IPS-18c (cell line): ENCODE measurements at regions not wholly inside any gene's neighbourhood (a gene's known extent, or its start where the extent isn't known, plus 50 kb on each side); places are given as distances from the start of the nearest gene placed in this dataset.
"Not testable (repeated sequence)": the region's sequence is repeated elsewhere in the genome, so short reads cannot be mapped to it uniquely, and the experiment has no call there.

Experiments used
- H3K4me3 ChIP-seq: 2 replicates; pipeline ENCODE4 v1.7.0; 2013; ENCODE audit warnings: low read depth, mild to moderate bottlenecking, low read length, moderate library complexity; ENCODE audit not compliant: insufficient read depth
- H3K9me3 ChIP-seq: one replicate; pipeline ENCODE4 v1.6.1; 2013; ENCODE audit warnings: mild to moderate bottlenecking, low read length, moderate library complexity; ENCODE audit not compliant: control insufficient read depth, insufficient read depth

DNA sequence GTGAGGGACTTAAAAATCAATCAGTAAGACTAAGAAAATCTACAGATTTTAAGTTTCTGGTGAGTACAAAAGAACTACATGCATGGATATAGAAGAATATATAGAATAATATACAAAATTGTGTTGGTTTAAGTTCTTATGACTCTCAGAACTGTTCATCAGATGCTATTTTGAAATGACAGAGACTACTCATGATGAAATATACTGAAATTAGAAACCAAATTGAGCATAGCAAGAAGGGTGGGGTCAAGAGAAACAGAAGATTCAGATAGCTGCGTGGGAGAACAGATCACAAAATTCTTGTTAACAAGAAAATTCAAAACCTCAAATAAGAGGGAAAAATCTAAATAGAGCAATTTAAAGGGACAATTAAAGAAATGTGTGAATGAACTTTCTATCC, 2125.3 kb upstream of the RAG2 start:
- no peaks in the 10 kb centered on the region for H3K9me3 ChIP-seq
- no peak overlapping the region for H3K4me3 ChIP-seq

DNA sequence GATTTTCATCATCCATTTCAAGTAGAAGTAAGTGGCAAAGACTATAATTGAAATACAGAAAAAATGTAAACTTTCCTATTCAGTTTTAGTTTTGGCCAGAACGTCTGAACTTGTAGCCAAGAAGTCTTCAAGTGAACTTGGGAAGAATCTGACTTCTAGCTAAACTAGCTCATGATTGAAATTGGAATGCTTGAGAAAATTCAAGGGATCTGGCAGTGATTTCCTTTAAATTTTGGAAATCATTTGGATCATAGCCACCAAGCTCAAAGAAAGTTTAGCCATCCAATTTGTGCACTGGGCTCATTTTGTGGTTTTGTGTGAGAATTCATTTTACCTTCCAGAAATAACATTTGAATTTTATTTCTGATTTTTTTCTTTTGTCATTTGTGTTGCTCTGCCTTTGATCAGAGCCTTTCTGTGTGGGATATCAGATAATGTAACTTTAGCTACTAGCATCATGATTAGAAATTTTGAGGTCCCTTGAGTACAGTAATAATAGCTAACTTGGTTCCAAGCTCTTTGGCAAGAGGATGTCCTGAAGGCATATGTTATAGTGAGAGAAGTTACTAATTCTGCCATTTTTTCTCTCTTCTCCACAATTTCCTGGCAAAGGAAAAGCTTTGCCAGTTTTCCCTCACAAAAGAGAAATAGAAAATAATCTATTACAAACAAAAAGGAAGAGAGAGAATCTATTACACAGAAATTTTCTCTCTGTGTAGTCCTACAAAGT, 2123.7 kb upstream of the RAG2 start:
- no peak overlapping the region for H3K4me3 ChIP-seq
- H3K9me3 ChIP-seq = no peaks in the 10 kb centered on the region

GRCh38 chr11:38718659-38719058, 2120.6 kb upstream of the RAG2 start:
- Histone ChIP-seq H3K4me3 (no peak overlapping the region), H3K9me3 (no peaks in the 10 kb centered on the region)

GRCh38 chr11:38718049-38718448, 2120.0 kb upstream of the RAG2 start:
- H3K4me3 ChIP-seq = no peak overlapping the region
- H3K9me3 ChIP-seq = no peaks in the 10 kb centered on the region

- H3K4me3 ChIP-seq = no peak overlapping the region
- peaks cover 2% of the 10 kb centered on the region for H3K9me3 ChIP-seq
Observed at GRCh38 chr11:38711110-38711509, 2113.1 kb upstream of the RAG2 start.

DNA sequence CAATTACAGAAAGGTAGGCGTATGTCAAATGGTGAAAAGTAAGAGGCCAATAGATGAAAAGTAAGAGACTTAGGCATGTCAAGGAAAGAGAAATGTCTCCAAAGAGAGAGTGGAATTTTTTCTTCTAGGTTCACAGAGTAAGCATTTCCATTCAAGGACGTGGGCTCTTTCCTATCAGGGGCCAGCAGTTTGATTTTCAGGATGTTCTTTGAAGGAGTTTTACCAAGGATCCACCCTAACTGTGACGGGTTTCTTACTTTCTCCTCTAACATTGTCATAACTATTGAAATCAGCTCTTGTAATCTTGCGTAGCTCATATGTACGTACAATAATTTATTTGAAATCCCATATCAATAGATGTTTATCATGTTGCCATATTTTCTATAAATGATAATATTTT, 2112.2 kb upstream of the RAG2 start:
- Histone ChIP-seq H3K9me3 (peaks cover 2% of the 10 kb centered on the region), H3K4me3 (no peak overlapping the region)

DNA sequence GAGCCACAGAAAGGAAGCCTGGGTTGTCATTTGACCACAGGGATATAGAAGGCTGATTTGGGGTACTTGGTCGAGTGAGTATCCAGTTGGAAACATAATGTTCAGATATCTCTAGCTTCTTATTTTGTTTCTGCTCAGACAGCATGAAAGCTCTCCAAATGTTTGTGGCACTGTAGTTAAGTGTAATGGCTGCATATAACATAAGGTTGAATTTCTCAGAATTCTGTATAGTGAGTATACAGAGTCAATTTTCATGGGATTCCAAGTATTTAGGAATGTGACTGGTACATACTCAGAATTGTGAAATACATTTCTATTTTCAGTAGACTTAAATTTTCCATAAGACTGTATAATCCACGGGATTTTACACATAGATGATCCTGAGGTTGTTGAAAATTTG, 2102.1 kb upstream of the RAG2 start:
- no peak overlapping the region for H3K4me3 ChIP-seq
- H3K9me3 ChIP-seq = no peaks in the 10 kb centered on the region

DNA sequence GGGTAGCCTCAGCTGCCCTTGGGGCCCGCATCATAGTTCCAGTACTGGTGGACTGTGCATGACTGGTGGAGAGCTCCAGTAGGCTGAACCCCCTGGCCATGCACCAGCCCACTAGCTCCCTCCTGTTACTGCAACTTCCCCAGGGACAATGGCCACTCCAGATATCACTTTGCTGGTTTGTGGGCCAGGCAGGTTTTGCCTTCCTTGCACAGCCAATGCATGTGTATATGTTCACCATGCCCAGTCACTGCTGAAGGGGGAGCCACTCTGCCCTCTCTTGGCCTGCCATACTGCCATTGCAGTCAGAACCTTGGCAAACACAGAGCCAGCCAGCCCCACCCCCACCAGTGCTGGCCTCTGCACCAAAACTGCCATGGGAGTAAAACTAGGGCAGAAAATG, 2095.3 kb upstream of the RAG2 start:
- Histone ChIP-seq H3K4me3 (no peak overlapping the region), H3K9me3 (no peaks in the 10 kb centered on the region)

- H3K9me3 ChIP-seq, H3K4me3 ChIP-seq: not testable (repeated sequence)
Observed at GRCh38 chr11:38690211-38690610, 2092.2 kb upstream of the RAG2 start.

DNA sequence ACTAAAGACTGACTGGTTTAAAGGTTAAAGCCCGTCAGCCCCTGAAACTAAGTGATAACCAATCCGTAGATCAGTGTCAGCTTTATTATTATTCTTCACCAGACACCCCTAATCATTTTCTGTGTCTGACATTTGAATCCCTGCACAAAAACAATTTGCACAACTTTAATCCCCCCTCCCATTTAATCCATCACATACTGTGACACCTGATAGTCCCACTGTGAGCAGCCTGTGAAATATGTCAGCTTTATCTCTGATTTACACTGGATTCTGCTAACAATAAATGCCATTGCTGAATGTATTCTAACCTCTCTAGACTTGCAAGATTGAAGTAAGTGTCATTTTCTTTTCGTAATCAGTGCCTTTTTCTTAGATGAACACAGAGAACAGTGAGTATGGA, 2089.0 kb upstream of the RAG2 start:
- Histone ChIP-seq H3K4me3 (no peak overlapping the region), H3K9me3 (no peaks in the 10 kb centered on the region)

GRCh38 chr11:38683484-38683883, 2085.4 kb upstream of the RAG2 start:
- Histone ChIP-seq H3K4me3 (no peak overlapping the region), H3K9me3 (no peaks in the 10 kb centered on the region)

GRCh38 chr11:38680746-38681145, 2082.7 kb upstream of the RAG2 start:
- H3K4me3 ChIP-seq = no peak overlapping the region
- no peaks in the 10 kb centered on the region for H3K9me3 ChIP-seq

- H3K9me3 ChIP-seq = no peaks in the 10 kb centered on the region
- H3K4me3 ChIP-seq = no peak overlapping the region
Observed at GRCh38 chr11:38680166-38680565, 2082.1 kb upstream of the RAG2 start.

- Histone ChIP-seq H3K9me3 (no peaks in the 10 kb centered on the region), H3K4me3 (no peak overlapping the region)
Observed at GRCh38 chr11:38672445-38672844, 2074.4 kb upstream of the RAG2 start.

- Histone ChIP-seq H3K4me3 (no peak overlapping the region), H3K9me3 (no peaks in the 10 kb centered on the region)
Observed at GRCh38 chr11:38667359-38667758, 2069.3 kb upstream of the RAG2 start.

DNA sequence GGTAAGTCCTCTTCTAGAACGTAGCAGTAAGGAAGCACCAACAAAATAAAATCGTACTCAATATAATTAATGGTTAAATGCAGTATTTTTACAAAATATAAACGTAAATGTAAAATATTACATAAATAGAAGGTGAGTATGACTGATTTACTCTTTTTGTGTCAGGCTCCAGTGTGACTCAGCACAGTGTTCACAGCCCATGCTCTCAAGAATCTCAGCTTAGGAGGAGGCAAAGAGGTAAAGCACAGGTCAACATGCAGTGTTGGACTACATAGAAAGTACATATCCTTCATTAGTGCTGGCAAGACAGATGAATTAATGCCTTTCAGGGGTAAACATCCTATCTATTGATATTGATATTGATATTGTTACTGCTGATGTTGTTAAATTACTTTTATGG, 2050.6 kb upstream of the RAG2 start:
- Histone ChIP-seq H3K9me3 (no peaks in the 10 kb centered on the region), H3K4me3 (no peak overlapping the region)

GRCh38 chr11:38646382-38646781, 2048.3 kb upstream of the RAG2 start:
- Histone ChIP-seq H3K4me3 (no peak overlapping the region), H3K9me3 (no peaks in the 10 kb centered on the region)

DNA sequence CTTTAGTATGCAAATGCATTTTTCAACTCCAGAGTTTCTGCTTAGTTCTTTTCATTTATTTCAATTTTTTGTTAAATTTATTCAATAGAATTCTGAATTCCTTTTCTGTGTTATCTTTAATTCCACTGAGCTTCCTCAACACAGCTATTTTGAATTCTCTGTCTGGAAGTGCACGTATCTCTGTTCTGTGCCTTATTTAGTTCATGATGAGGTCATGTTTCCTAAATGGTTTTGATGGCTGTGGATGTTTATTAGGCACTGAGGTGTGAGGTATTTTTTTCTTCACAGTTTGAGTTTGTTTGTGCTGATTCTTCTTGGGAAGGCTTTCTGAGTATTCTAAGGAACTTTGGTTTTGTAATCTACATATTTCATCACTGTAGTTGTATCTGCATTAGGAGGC, 2042.8 kb upstream of the RAG2 start:
- no peak overlapping the region for H3K4me3 ChIP-seq
- H3K9me3 ChIP-seq = no peaks in the 10 kb centered on the region

DNA sequence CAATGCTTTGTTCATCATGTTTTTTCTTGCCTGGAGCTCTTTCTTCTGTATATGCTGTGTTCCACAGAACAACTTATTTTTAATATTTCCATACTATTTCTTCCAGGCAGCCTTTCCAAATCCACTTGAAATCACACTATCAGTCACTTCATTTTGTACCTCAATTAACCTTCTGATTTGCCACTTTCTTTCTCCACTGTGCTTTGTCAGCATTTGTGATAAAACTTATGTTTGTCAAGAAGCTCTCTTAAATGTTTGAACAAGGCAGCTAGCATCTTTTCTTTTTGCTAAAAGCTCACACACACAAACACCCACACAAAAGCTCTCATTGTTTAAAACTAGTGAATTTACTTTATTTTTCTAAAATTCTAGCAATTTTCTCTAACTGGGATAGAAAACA, 2014.7 kb upstream of the RAG2 start:
- no peak overlapping the region for H3K4me3 ChIP-seq
- no peaks in the 10 kb centered on the region for H3K9me3 ChIP-seq
